Right renal cortex interstitium (tissue), 3 donors: ENCODE measurements at regions not wholly inside any gene's neighbourhood (a gene's known extent, or its start where the extent isn't known, plus 50 kb on each side); places are given as distances from the start of the nearest gene placed in this dataset.

Experiments
- DNase-seq, 3 donors: peaks; one replicate each; pipeline ENCODE4 v3.0.0-alpha.2; 2013; ENCODE audit warnings: low read depth in 3 of 3, low spot score in 2 of 3

DNA sequence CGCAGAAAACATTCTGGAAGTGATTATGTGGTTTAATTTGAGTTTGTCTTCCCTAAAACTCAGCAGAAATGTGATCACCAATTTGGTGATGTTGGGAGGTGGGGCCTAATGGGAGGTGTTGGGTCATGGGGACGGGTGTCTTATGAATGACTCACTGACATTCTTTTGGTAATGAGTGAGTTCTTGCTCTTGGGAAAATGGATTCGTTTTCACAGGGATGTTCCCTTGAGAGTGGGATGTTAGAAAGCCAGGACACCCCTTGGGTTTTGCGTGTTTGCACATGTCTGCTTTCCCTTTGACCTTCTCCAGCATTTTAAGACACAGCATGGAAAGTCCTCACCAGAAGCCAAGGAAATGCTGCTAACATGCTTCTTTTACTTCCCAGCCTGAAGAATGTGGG, 321.5 kb upstream of the NT5C1B start:
- no peak for DNase-seq

DNA sequence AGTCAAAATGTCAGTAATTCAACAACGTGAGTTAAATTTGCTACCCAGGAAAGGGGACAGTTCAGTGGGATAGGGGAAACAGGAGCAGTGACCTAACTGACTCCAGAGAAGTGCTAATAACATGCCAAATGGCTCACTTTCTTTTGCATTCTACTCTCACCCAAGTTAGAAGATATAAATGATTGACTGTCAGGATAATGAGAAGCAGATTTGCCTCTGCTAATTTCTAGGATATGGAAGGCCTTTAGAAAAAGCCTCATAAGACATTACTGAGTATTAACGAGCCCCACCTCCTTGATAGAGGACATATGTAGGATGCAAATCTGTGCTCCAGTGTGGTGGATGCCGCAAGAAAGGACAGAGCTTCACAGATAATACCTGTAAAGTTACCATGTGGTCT, 318.6 kb upstream of the NT5C1B start:
- DNase-seq, result no peak

DNA sequence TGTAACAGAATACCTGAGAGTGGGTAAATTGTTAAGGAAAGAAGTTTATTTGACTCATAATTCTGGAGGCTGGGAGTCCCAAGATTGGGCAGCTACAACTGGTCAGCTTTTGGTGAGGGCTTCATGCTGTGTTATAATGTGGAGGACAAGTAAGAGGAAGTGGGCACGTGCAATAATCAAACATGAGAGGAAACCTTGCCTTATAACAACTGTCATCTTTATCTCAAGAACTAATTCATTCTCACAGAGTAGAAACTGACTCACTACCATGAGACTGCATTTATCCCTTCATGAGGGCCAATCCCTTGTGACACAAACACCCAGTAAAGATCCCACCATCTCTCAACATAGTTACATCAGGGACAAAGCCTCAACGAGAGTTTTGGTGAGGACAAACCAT, 318.1 kb upstream of the NT5C1B start:
- no peak for DNase-seq

DNA sequence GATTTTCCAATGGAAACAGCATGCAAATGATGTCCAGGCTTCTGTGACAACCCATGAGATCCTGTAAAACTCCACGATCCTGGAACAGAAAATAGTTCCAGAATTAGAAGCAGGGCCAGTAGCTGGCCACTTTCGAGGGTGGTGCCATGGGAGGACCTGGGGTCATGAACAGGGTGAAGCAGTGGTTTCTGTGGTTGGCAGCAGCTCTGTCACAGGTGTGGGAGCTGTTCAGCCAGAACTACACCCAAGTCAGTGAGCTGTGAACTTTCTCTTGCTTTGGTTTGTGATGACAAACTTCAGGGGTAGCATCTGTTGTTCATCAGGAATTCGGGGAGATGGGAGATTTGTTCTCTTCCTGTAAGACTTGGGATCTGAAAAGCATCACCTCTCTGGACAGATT, 314.4 kb upstream of the NT5C1B start:
- no peak for DNase-seq

DNA sequence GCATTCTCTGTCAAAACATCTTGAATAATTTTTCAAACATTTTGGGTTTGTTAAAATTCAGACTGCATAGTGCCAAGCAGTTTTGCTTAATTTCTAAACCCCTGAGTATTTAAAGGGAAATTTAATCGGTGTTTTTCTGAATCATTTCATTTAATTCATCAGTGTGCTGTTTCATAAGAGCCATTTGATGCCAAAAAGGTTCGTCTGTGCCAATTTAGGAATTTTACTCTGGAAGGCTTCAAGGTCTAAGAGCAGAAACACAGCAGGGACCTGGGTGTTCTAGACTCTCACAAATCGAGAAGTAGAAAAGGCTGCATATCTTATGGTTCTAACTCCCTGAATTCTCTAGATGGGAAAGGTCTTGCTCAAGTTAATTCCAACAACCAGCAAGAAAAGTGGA, 311.9 kb upstream of the NT5C1B start:
- DNase-seq, result no peak

DNA sequence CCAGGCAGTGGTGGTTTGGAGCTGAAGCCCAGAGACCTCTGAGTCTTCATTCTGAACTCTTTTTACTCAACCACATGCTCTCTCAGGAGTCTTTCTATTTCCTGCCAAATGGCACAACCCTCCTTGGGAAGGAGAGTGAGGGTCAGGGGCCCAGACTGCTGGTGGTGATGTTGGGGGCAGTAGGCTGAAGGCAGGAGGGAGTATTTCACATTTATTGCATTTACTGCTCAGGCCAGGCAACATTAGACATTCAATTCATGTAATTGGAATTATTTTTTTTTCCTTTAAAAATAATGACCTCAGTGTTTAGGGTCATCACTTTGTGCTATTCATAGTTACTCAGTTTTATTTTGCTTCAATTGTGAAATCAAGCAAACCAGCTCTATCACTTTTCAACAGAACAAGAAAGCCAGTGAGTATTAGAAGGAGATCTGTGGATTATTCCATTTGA, 311.3 kb upstream of the NT5C1B start:
- no peak for DNase-seq

DNA sequence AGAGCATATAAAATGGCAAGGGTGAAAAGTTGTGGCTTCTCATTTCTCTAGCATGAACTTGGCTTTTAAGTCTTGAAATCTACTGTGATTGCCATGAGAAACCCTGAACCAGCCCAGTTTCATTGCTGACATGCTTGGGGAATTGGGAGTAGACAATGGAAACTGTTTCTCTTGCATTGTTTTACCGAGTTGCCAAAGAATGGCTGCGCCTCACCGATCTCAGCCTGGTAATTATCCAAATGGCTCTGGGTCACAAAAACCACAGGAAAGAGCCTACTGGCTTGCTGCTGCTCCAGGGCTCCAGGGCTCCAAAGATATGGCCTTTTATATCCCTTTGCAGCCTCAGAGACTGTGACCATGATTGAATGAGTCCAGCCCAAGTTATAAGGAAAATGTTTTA, 310.4 kb upstream of the NT5C1B start:
- DNase-seq, result no peak

DNA sequence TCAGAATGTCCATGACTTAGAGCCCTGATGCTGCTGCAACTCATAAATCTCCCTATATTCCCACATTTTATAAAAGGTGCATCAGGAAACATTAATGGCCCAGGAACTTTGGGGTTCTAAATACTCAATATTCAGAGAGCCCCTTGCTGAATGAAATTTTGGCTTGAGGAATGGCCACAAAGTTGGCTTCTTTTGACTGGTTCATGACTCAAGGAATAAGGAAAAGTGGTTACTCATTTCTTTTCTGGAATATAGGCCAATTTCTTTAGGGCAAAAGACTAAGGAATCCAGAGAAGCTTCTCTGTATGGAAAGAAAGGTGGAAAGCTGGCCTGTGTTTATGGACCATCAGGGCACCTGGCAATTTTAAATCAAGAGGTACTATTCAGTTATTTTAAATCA, 308.9 kb upstream of the NT5C1B start:
- no peak for DNase-seq

DNA sequence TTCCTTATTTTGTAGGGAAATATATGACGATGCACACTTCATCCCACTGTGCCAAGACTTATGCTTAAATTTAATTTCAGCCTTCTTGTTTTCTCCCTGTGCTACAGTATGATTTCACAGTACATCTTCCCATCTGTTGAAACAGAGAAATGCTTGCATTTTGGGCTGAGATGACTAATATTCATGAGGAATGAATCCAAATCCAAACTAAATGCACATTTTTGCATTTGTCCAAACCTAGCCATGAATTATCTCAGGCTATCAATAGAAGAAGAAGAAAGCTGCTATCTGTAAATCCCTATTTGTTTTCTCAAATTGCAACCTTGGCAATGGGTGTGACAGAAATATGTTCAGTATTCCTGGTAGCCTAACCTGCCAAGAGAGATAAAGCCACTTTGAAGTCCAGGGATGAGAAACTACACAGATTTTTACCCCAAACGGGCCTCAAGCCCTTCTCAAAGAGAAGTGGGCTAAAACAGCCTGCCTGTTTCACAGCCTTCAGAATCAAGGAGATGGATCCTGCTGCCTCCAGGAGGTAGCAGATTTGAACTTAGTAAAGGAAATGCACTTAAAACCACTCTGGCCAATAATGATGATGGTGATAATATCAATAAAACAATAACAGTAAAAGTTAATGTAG, 306.9 kb upstream of the NT5C1B start:
- DNase-seq, result no peak

DNA sequence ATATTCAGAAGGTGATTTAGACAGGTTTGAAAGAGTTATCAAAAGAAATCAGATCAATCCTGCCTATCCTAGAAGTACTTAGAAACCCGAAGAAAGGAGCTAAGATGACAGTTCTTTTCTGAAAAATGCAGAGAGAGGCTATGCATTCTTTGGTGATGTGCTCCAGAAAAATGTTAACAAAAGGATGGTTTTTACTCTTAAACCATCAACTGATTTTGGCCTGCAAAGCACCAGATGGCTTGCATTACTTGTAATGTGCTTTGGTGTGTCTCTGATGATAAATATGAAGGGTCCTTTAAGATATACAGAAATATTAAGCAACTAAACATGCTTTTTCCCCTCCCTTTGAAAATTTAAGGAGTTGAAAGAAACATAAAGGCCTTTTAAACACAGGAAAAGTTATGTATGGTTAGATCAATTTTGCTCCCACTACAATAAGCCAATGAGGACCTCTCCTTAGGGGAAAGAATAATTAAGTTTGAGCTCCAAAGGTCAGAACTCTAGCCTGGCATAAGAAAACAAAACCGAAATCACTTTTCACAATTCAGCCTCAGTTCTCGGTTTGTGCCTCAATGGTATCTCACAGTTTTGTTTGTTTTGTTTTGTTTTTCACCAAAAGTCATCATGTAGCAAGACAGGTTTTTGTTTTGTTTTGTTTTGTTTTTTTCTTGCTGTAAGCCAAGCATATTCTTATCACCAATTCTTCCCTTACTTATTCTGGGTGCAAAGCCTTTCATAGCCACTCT, 302.4 kb upstream of the NT5C1B start:
- DNase-seq, result no peak

DNA sequence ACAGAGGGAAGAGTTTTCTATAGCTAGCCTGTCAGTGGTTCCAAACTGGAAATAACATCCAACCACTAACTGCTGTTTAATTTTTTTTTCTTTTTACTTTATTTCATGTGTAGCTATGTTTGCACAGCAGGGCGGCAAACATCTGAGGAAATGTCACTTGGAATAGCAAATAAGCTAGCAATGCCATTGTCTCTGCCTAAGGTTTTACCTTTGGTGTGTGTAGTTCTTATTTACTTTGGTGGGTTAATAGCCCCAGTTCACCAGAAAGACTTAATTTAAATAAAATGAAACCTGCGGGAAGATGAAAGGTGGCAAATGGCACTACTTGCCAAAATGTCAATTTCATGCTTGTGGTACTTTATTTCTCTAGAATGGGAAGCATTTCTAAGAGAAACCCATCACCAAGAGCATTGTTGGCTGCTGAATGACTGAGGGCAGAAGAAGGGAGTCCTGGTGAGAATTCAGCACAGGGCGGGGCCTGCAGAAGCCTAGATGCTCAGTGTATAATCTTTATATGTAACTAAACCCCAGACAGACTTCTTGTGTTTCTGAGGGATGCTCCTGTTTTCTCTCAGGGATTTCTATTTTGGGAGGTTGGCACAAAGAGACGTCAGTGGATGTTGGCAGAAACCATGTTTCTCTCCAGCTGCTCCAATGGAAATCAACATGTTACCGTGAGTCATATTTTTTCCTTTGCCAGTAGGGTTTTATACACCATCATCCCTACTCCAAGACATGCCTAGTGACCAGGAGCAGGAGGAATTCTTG, 300.4 kb upstream of the NT5C1B start:
- DNase-seq, result no peak

DNA sequence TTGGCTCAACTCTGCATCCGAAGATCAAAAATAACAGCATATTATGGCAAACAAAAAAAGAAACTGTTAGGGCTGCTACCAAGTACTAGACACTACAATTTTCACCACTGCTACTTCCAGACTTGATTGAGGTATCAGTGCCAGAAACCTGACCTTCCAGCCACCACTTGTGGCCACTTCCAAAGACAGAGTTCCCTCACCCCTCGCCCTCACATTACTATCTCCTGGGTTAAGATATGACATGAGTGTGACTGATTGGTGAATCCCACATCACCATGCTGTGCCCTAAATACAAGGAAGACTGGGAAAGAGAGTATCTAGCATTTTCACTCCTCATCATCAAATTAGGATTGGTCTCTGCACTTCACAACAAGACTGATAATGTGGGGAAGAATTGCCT, 296.1 kb upstream of the NT5C1B start:
- DNase-seq, result no peak

DNA sequence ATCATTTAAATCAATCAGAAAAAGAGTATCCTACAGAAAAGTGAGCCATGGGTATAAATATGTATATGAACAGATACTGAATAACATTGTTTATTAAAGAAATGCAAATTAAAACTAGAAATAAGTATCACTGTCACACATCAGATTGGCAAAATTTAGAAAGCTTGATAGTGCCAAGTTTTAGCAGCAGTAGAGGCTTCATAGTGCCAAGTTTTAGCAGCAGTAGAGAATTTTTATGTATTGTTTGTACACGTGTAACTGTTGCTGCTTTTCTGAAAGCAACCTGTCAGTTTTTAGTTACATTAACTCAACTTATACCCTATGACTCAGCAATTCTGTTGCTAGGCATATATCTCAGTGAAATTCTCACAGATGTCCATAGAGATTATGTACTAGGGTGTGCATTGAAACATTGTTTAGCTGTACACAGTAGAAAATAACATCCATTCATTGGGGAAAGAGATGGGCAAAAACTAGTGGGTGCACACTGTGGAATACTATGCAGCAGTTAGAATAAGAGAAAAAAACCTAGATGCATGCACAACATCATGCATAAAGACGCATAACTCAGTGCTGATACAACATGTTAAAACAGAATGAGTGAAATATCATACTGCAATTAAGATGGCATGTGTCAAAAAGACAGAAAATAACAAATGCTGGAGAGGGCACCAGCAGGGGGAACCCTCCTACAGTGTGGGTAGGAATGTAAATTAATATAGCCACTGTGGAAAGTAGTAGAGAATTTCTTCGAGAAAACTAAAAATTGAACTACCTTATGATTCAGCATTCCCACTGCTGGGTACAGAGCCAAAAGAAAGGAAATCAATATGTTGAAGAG, 294.5 kb upstream of the NT5C1B start:
- DNase-seq, result no peak

DNA sequence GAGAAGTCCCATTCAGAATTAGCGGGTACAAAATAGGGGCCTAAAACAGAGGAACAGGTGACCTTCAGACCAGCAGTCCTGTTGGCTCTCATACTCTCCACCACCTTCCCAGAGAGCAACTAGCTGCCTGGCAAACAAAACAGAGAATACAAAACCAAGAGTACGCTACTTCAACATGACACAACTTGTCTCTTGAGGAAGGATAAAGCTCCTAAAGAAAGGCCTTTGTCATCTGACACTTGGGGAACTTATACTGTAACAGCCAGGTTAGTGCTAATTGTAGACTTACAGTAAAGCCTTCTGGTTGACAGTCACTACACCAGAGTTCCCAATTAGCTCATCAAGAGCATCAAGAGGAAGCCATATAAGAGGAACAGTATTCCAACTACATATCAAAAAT, 282.1 kb upstream of the NT5C1B start:
- no peak for DNase-seq

DNA sequence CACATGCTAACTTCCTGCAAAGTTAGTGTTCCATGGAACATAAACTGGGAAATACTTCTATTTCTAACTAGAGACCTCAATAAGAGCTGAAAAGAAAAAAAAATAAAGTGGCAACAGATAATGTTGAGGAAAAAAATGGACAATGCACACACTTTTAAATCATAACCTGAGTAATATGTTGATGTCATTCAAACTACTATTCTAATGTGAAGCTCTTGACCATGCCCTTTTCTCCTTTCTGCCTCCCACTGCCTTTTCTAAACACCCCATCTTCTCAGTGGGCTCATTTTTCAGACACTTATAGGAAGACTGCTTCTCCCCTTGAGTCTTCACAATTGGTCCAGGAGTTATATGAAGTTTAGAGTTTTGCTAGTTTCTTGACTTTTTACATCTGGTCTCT, 280.9 kb upstream of the NT5C1B start:
- no peak for DNase-seq

DNA sequence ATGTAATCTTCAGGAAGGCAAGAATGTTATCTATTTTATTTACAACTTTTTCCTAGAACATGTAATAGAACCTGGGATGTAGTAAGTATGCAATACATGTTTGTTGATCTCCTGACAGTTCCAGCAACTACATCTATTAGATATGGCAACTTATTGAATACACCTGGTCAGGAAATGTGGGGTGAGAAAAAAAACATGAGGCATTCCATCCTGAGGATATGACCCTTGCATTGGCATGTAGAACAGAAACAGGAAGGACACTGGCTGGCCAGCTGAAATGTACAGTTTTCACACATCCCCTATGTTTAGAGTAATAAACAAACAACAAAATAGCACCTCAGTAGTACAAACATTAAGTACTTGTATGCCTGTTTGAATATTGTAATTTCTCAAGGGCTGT, 272.6 kb upstream of the NT5C1B start:
- DNase-seq, result no peak

DNA sequence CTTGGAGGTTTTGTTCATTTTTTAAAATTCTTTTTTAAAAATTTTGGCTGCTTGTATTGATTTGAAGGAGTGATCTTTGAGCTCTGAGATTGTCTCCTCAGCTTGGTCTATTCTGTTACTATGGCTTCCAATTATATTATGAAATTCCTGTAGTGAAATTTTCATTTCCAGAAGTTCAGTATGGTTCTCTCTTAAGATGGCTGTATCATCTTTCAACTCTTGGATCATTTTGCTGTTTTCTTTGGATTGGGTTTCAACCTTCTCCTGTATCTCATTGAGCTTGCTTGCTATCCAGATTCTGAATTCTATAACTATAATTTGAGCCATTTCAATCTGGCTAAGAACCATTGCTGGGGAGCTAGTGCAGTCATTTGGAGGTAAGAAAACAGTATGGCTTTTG, 270.8 kb upstream of the NT5C1B start:
- DNase-seq, result no peak

DNA sequence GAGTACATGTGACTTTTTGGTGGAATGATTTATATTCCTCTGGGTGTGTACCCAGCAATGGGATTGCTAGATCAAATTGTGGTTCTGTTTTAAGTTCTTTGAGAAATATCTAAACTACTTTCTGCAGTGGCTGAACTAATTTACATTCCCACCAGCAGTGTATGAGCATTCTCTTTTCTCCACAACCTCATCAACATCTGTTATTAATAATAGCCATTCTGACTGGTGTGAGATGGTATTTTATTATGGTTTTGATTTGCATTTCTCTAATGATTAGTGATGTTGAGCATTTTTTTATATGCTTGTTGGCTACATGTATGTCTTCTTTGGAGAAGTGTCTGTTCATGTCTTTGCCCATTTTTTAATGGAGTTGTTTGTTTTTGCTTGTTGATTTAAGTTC, 267.4 kb upstream of the NT5C1B start:
- no peak for DNase-seq

DNA sequence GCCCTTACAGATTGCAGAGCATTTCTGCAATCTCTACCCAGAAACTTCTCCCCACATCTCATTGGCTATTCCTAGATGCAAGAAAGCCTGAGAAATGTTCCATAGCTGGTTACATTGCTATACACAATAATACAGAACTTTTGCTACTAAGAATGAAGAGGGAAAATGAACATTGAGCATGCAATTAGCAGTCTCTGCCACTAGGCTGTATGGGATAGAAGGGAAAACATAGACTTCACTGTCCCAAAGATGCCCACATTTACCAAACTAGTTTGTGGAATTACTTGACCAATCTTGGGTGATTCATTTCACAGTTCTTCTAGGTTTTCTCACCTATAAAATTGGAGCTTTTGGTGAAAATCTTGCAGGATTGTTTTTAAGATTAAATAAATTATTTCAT, 265.7 kb upstream of the NT5C1B start:
- no peak for DNase-seq

DNA sequence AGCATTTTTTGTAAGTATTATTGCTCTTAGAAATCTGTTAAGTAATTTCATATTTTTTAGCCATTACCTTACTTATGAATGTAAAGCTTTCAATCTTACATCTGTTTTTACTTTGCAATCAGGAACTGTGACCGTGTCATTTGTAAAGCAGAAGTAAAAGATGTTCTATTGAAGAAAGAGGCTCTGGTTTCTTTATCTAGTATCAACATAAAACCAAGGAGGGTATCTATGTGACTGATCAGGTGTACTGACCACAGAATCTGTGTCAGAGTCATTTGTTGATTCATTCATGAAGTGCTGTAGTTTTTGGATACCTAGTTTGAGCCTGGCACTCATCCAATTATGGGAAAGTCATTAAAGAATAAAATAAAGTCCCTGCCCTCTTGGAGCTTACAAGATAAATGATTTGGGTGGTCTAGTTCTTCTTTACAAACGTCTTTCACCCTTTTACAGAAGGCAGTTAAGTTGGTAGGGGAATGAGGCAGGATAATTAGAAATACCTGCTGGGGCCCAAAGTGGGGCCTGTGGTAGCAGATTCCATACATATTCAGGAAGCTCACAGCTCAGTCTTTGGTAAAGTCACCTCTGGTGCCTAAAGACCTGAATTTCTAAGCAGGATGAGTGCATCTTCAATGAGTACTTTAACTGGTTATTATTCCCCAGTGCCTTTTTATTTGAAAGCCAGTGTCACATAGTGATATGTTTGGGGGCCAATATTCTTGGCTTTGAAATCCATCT, 260.6 kb upstream of the NT5C1B start:
- DNase-seq, result no peak
